SK-N-MC (cell line): ENCODE measurements at regions not wholly inside any gene's neighbourhood (a gene's known extent, or its start where the extent isn't known, plus 50 kb on each side); places are given as distances from the start of the nearest gene placed in this dataset.
"Not testable (repeated sequence)": the region's sequence is repeated elsewhere in the genome, so short reads cannot be mapped to it uniquely, and the experiment has no call there.

Experiments
- DNase-seq: peaks from one replicate; pipeline ENCODE4 v3.0.0-alpha.2; 2011; ENCODE audit warnings: low read depth, low spot score
- H3K27ac ChIP-seq: fragments of 200-600 bp; sonication (generic); 2 replicates; pipeline ENCODE4 v1.5.1; 2016; ENCODE audit warnings: mixed run types
- H3K36me3 ChIP-seq: fragments of 200-600 bp; sonication (generic); 2 replicates; pipeline ENCODE4 v1.6.1; 2017; ENCODE audit warnings: antibody characterized with exemption, low read length, mixed read lengths; ENCODE audit not compliant: insufficient read depth
- H3K4me3 ChIP-seq: fragments of 200-600 bp; sonication (generic); 2 replicates; pipeline ENCODE4 v1.5.1; 2016
- H3K9ac ChIP-seq: fragments of 200-600 bp; sonication (generic); 2 replicates; pipeline ENCODE4 v1.8.0; 2017; ENCODE audit warnings: mixed run types, mixed read lengths; ENCODE audit not compliant: insufficient read length
- H3K9me3 ChIP-seq: fragments of 200-600 bp; sonication (generic); 2 replicates; pipeline ENCODE4 v1.6.1; 2017; ENCODE audit warnings: low read depth, mild to moderate bottlenecking, antibody characterized with exemption, low read length, moderate library complexity, mixed read lengths
- EZH2 ChIP-seq: fragments of 200-600 bp; sonication (generic); IDR thresholded peaks from one replicate; pipeline ENCODE4 v1.6.1; 2017; ENCODE audit warnings: antibody characterized with exemption
- FOXP2 ChIP-seq: optimal IDR thresholded peaks from 2 replicates; pipeline ENCODE3; 2011; ENCODE audit warnings: mild to moderate bottlenecking, moderate library complexity; ENCODE audit not compliant: insufficient read depth; ENCODE audit errors: extremely low read length, control extremely low read depth
- POLR2AphosphoS5 ChIP-seq: IDR thresholded peaks from 2 replicates; pipeline ENCODE4 v1.6.1; 2012; ENCODE audit warnings: mild to moderate bottlenecking, low read depth, low read length, borderline replicate concordance

DNA sequence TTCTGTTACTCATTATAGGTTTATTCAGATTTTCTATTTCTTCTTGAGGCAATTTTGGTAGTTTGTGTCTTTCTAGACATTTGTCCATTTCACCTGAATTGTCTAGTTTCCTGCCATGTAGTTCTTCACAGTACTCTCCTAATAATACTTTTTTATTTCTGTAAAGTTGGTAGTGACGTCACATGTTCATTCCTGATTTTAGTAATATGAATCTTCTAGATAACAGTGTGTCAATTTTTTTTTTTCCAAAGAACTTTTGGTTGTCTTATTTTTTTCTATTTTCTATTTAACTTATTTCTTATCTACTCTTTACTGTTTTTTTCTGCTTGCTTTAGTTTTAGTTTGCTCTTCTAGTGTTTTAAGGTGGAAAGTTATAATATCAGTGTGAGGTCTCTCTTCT, 197.3 kb upstream of the SHH start:
- no peak for DNase-seq
- Histone ChIP-seq H3K9me3 (no peaks in the 10 kb centered on the region), H3K27ac (no peak overlapping the region), H3K9ac (no peak overlapping the region), H3K36me3 (no peaks in the 10 kb centered on the region), H3K4me3 (no peak overlapping the region)
- TF ChIP-seq POLR2AphosphoS5 (no peak), FOXP2 (no peak), EZH2 (no peak)

DNA sequence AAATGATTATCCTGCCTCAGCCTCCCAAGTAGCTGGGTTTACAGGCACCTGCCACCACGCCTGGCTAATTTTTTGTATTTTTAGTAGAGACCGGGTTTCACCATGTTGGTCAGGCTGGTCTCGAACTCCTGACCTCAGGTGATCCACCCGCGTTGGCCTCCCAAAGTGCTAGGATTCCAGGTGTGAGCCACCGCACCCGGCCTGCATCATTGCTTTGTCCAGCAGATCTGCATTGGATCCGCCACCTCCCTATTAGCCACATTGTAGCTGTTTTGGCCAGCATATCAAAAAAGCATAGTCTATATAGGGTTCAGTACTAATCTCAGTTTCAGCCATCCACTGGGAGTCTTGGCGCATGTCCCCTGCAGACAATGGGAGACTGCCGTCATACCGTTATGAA, 194.6 kb upstream of the SHH start:
- not testable (repeated sequence) for DNase-seq, H3K4me3 ChIP-seq, H3K36me3 ChIP-seq, H3K9ac ChIP-seq, H3K9me3 ChIP-seq, H3K27ac ChIP-seq

- DNase-seq = no peak
- TF ChIP-seq POLR2AphosphoS5 = no peak
- TF ChIP-seq EZH2 = no peak
- TF ChIP-seq FOXP2 = no peak
- H3K9ac ChIP-seq = no peak overlapping the region
- H3K9me3 ChIP-seq = no peaks in the 10 kb centered on the region
- H3K36me3 ChIP-seq = no peaks in the 10 kb centered on the region
- no peak overlapping the region for H3K27ac ChIP-seq
- no peak overlapping the region for H3K4me3 ChIP-seq
These were observed 193.8 kb upstream of the SHH start for GRCh38 chr7:156006024-156006423.

- Histone ChIP-seq H3K27ac (no peak overlapping the region), H3K9me3 (no peaks in the 10 kb centered on the region), H3K36me3 (no peaks in the 10 kb centered on the region), H3K4me3 (no peak overlapping the region), H3K9ac (no peak overlapping the region)
- TF ChIP-seq EZH2 = no peak
- no peak for DNase-seq
These were observed 193.0 kb upstream of the SHH start for GRCh38 chr7:156005202-156005691.

- TF ChIP-seq EZH2 (no peak), POLR2AphosphoS5 (no peak), FOXP2 (no peak)
- no peak for DNase-seq
- no peak overlapping the region for H3K27ac ChIP-seq
- H3K36me3 ChIP-seq = no peaks in the 10 kb centered on the region
- no peaks in the 10 kb centered on the region for H3K9me3 ChIP-seq
- H3K4me3 ChIP-seq = no peak overlapping the region
- no peak overlapping the region for H3K9ac ChIP-seq
These were observed 192.3 kb upstream of the SHH start for GRCh38 chr7:156004265-156005201.

- H3K27ac ChIP-seq = no peak overlapping the region
- no peaks in the 10 kb centered on the region for H3K36me3 ChIP-seq
- TF ChIP-seq FOXP2 (no peak), POLR2AphosphoS5 (no peak)
- DNase-seq = no peak
- H3K4me3 ChIP-seq = no peak overlapping the region
- H3K9me3 ChIP-seq = no peaks in the 10 kb centered on the region
- H3K9ac ChIP-seq = no peak overlapping the region
These were observed 191.2 kb upstream of the SHH start for GRCh38 chr7:156003220-156004162.

- TF ChIP-seq EZH2 (no peak), FOXP2 (no peak), POLR2AphosphoS5 (no peak)
- Histone ChIP-seq H3K9ac (no peak overlapping the region), H3K36me3 (no peaks in the 10 kb centered on the region), H3K4me3 (no peak overlapping the region), H3K27ac (no peak overlapping the region), H3K9me3 (no peaks in the 10 kb centered on the region)
- DNase-seq = no peak
These were observed 190.3 kb upstream of the SHH start for GRCh38 chr7:156002362-156003066.

DNA sequence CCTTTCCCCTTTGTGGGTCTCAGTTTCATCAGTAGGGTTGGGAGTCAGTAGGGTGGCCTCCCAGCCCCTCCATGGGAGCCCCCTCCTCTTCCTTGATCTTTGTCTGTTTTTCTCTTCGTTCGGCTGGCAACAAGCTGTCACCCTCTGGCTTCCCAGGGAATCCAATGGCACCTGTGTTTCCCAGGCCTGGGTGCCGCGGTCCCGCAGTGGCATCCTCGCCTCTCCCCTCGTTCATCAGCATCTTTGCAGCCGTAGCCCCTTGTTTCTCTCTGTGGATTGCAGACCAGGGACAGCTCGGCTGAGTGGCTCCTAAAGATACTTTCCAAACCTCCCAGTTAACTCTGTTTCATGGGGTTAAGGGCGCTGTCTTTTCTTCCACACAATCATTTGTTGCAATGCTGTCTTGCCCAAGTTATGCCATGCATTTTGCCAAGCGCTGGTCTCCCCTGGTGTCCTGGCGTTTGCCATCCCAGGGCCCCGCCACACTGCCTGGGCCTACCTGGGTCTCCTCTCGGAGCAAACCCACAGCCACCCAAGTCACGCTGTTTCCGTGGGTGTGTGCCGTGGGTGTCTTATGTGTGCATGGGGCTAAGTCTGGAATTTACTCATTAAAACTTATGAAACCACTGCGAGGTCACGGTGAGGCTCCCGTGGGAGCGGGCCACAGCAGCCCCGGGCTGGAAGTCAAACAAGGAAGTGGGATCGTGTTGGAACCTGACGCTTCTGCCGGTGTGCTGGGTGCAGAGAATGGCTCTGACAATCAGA, 189.4 kb upstream of the SHH start:
- no peak for DNase-seq
- H3K27ac ChIP-seq = no peak overlapping the region
- no peak overlapping the region for H3K4me3 ChIP-seq
- H3K9ac ChIP-seq = no peak overlapping the region
- TF ChIP-seq EZH2 = no peak
- no peak for TF ChIP-seq FOXP2
- TF ChIP-seq POLR2AphosphoS5 = no peak
- H3K36me3 ChIP-seq = no peaks in the 10 kb centered on the region
- H3K9me3 ChIP-seq = no peaks in the 10 kb centered on the region
